Right lobe of liver (tissue), 4 donors: ENCODE measurements at regions not wholly inside any gene's neighbourhood (a gene's known extent, or its start where the extent isn't known, plus 50 kb on each side); places are given as distances from the start of the nearest gene placed in this dataset.

ENCODE experiments used
- POLR2A ChIP-seq: fragments of 450-650 bp; IDR thresholded peaks from one replicate; pipeline ENCODE4 v1.6.1; 2017; ENCODE audit warnings: antibody characterized with exemption, mild to moderate bottlenecking
- TF ChIP-seq, protein P1 (sequence below), 4 donors: fragments of 200-600 bp in 3 of 4; fragments of 450-650 bp in 1 of 4; IDR thresholded peaks; one replicate each; pipeline versions ENCODE4 v1.5.1 to v1.8.0; 2016 to 2022; ENCODE audit warnings: antibody characterized with exemption in 4 of 4, mild to moderate bottlenecking in 2 of 4
- donor health status: DM: no; HTN: no; CAD: no.
- donor health status: DM: no; HTN: no; CAD: no.
- donor health status: DM: no; HTN: yes; CAD: no.

DNA sequence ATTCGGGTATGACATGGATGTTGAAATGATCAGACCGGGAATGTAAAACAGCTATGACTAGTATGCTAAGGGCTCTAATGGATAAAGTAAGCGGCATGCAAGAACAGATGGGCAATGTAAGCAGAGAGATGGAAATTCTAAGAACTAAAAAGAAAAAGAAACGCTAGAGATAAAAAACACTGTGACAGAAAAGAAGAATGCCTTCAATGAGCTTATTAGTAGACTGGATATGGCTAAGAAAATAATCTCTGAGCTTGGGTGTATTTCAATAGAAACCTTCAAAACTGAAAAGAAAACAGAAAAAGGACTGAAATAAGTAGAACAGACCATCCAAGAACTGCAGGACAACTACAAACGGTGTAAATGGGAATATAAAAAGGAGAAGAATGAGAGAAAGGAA, 101.2 kb downstream of the HES1 start:
- TF ChIP-seq, protein P1, sequence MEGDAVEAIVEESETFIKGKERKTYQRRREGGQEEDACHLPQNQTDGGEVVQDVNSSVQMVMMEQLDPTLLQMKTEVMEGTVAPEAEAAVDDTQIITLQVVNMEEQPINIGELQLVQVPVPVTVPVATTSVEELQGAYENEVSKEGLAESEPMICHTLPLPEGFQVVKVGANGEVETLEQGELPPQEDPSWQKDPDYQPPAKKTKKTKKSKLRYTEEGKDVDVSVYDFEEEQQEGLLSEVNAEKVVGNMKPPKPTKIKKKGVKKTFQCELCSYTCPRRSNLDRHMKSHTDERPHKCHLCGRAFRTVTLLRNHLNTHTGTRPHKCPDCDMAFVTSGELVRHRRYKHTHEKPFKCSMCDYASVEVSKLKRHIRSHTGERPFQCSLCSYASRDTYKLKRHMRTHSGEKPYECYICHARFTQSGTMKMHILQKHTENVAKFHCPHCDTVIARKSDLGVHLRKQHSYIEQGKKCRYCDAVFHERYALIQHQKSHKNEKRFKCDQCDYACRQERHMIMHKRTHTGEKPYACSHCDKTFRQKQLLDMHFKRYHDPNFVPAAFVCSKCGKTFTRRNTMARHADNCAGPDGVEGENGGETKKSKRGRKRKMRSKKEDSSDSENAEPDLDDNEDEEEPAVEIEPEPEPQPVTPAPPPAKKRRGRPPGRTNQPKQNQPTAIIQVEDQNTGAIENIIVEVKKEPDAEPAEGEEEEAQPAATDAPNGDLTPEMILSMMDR (IDR thresholded peaks at IDR 0.05), result no peak
- TF ChIP-seq POLR2A, result no peak
